NCI-H526 (cell line): ENCODE measurements at regions not wholly inside any gene's neighbourhood (a gene's known extent, or its start where the extent isn't known, plus 50 kb on each side); places are given as distances from the start of the nearest gene placed in this dataset.

Experiments
- DNase-seq, 2 experiments: peaks; one replicate each; lab custom pipeline; 2025; lab: John Stamatoyannopoulos, UW

DNA sequence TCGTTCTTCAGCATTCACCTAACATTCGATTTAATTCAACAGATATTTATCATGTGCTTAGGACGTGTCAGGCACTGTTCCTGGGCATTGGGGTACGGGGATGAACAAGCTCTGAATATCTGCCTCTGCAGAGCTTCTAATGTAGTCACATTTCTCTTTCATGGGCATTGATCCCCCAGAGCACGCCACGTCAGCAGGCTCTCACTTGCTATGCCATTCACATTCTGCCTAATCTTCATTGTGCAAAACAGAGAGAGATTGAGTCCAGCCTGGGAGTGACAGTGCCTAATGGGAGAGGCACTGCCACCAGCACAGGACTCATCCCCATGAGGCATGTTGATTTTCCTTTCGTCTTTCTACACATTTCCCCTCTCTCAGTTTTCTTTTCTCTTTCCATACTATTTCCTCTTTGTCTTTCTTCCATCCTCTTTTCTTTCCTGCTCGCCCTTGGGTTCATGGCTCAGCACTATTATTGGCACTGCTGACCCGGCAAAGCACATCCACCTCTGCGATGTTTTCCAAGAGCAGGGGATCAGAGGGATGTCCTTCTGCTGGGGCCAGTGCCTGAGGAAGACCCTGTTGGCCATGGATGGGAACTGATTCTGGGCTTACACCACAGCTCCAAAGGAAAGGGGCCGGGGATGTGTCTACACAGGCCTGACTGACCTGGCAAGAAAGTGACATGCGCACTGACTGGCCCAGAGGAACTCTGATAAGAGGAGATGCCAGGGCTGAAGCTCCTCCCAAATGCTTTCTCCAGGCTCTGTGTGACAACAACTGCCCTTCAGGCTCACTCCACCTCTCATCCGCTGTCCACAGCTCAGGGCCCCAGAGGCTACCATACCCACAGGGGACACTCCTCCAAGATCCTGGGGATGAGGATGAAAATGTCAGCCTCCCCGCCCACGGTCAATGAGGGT lies 195.9 kb downstream of the TOMM20 start:
- no peak for DNase-seq

DNA sequence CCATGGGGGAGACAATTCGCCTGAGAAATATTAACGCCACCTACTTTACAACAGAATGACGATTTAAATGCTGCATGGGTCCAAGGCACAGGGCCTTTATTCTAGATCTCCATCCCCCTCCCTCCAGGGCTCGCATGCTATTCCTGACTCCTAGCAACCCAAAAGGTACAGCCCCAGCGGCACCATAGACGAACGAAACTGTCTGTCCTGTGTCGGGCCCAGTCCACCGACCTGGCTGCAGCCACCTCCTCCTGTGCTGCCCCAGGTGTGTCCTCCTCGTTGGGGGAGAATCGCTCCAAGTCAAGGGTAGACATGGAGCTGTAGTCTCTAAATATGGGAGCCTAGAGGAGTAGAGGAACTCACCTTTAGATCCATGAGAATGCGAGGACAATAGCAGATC lies 196.5 kb downstream of the TOMM20 start:
- DNase-seq, result no peak

DNA sequence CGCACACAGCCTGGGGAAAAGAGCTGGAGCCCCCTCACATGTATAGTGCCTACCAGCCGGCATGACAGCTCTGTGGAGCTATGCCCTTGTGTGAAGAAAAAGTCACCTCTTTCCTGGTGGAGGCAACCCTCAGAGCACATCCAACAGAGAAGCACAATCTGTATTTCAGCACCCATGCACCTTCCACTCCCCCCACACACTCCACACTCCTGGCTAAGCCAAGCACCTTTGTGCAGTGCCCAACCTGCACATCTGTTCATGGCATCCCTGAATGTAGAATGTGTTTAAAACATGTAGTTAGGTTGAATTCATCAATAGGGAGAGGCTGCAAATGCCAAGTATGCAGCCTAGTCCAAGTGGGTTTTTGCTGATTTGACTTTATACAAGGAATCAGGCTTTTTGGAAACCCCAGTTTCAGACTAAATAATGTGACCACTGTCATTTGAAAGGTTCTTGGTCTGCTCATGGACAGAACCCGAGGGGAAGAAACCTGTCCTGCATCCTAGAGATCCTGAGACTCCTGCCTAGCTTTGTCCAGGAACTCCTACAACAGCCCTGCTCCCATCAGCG lies 197.1 kb downstream of the TOMM20 start:
- DNase-seq, result no peak

DNA sequence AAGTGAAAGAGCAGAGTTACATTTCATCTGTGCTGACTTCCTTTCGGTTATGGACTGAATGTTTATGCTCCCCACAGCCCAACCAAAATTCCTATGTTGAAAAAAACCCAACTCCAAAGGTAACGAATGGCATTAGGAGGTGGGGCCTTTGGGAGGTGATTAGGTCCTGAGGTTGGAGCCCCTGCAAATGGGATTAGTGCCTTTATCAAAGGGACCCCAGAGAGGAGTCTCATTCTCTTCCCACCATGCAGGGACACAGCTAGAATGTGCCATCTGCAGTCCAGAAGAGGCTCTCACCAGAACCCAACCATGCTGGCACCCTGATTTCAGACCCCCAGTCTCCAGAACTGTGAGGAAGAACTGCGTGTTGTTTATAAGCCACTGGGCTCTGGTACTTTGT lies 199.3 kb downstream of the TOMM20 start:
- no peak for DNase-seq

DNA sequence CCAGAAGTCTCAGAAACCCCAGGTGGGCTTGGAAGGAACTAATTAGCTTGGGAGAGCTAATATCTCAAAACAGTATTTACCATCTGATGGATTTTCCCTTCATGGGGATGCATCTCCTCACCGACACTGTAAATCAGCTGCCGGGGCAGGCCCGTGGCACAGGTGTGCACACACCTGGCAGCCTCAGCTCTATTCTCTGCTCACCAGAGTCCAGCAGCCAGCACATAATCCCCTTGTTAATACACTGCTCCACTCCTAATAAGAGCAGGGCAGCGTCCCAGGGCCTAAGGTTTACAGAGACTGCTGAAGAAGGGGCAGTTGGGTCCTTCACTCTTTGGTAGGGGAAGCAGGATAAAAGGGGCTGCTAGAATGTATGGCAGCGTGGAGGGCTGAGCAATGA lies 200.0 kb downstream of the TOMM20 start:
- DNase-seq, result peak in 1 of 2 experiments; percentile 11

DNA sequence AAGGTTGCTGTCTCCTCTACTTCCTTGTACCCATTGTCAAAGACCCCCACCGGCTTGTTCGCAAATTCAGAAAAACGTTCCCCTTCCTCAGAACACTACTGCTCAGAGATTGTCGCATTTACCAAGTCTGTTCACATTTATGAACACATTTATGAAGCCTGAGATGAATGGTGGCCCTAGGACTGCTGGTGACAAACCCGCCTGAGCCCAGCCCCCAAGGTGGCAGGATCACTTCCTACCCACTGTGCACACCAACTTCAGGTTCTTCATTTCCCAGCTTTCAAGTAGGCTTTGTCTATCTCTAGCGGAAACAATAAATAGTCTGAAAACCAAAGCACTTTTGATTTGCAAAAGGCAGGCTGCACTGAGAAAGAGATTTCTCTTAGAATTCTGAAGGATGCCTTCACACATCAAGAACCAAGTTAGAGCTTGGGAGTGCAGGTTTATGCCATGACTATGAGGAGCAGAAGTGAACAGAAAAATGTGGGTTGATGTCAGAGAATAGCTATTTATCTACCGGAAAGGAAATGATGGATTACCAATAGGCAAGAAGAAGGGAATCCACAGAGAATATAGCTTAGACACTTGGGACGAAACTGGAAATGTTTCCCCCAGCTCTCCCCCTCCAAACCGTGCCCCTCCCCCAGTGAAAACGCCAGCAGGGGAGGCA lies 200.5 kb downstream of the TOMM20 start:
- DNase-seq, result no peak

DNA sequence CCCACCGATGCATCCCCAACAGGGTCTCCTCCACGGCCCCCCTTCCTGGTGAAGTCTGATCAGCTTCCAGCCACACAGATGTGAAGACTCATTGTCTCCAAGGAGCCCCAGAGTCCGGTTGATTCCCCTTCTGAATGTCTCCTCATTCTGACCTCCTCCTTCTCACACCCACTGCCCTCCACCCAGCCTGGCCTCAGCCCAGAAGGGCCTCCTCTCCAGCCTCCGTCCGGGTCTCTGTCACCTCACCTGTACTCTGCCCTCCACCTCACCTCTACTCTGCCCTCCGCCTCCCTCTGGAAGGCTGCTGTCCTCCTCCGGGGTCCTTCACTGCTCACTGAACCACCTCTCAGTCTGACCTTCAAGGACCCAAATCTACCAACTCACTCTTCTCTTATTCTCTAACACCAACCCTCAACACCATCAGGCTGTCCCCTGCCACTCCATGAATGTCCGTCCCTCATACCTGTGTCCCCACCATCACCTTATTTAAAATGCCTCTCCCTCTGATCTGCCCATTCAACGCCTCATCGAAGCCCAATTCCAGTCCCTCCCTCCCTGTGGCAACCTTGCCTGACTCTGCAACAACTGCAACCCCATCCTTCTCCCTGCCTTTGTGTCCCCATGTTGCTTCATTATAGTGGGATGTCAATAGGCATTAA lies 201.2 kb downstream of the TOMM20 start:
- DNase-seq, result no peak

DNA sequence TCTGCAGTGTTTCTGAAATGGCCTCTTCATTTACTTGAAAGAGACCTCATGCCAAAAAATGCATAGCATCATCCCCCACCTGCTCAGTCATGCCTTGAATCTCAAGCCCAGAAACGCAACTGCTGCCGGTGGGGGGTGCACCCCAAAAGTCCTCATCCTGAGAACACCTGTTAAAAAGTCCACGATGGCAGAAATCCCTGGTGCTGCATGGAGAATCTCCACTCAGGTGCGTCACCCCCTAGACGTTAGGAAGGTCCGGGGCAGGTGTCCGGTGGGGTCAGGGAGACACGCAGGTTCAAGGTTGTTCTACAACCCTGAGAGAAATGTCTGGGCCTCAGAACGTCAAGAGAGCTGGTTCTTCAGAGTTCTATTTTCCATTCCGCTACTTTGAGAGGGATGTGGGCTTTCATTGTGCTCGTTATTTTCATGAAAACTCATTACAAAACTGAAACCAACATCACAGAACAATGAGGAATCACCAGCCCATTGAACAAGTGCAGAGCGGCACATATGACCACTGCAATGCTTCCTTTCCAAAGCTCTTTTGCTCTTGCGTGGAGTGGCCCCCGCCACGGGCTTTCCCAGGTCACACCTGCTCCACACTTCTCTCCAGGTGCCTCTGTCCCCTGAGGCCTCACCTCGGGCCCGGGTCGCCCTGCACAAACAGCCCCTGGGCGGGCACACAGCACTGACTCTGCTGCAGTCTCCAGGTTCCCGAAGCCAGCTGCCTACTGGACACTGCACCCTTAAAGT lies 201.9 kb downstream of the TOMM20 start:
- no peak for DNase-seq

DNA sequence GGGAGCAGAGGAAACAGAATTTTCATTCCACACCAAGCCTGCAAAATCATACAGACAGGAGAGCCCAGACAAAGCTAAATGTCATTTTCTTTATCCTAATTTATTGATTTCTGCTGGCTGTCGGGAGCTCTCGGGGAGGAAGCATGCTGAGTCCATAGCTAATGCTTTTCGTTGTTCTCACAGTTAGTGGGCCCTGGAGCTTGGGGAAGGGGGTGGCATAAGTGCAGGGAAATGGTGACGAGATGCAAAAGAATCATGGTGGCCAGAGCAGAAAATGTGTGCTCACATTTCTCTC lies 202.4 kb downstream of the TOMM20 start:
- no peak for DNase-seq

DNA sequence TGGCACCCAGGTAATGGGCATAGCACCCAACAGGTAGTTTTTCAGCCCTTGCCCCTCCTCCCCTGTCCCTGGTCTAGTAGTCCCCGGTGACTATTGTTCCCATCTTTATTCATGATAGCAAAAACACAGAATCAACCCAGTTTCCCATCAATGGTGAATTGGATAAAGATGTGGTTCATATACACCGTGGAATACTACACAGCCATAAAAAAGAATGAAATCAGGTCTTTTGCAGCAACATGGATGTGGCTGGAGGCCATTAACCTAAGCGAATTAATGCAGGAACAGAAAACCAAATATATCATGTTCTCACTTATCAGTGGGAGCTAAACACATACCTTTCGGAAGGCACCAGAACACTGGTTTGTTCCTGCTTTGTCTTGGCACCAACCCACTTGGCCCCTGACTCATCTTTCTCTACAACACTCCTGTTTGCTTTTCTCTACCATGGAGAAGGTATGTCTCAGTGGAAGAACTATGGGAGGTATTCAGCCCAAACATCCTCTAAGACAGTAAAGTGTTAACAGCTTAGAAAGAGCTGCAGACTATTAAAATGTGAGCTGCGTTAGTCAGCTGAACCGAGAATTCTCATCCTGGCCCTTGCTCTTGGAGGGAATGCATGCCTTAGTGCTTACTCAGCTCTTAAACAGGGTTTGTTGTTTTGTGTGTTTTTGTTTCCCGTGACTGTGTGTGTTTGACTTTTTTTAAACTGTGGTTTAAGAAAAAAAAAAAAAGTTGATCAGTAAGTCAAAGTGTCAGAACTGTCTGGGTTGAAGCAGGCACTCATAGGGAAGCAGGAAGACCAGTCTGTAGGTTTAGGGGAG lies 203.0 kb downstream of the TOMM20 start:
- DNase-seq, result no peak

DNA sequence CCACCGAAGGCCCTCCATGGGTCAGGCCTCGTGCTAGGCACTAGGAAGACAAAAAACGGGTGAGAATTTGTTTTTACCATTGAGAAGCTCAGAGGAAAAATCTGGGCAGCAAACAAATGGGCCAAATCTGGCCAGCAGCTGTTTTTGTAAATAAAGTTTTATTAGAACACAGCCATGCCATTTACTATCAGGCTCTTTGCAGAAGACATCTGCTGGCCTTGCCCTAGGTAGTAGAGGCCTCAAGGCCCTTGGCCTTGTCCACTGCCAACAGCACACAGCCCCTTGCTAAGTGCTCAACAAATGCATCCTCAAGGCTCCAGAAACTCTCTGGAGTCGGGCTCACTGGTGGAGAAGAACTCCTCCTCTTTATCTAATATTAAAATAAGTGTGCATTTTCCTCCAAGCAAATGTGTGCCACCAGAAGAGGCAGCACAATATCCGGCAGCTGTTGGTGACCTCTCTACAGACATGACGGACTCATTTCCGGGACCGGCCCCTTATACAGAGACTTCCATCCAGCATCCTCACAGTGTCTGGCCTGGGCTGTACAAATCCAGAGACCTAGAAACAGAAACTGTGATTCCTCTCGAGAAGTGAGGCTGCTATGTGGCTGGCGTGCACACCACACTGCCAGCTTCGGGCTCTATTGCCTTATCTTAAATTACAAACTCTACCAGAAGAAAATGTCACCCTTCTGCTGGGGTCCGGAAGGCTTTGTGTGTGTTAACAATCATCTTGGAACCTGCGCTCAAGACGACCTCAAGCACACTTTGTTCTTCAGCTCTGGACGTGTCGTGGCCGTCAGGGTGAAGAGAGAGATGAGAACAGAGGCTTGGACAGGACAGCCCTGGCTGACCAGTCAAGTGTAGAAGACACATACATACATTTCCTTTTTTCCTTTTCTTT lies 203.9 kb downstream of the TOMM20 start:
- DNase-seq, result no peak

DNA sequence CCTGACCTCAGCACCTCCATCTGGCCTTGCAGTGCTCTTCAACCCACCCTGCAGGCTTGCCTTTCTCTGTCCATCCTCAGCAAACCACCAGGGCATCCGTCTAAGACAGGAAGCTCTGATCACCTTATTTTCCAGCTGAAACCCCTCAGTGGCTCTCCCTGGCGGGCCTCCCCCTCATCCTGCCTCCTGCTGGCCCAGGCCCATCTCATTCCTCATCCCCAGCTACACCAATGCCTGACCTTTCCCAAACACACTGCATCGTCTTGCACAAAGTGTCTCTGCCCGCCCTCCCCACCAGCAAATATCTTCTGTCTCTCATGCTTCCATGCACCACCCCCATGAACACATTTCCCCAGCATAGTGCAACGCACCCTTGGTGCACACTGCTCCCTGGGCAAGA lies 205.0 kb downstream of the TOMM20 start:
- no peak for DNase-seq

DNA sequence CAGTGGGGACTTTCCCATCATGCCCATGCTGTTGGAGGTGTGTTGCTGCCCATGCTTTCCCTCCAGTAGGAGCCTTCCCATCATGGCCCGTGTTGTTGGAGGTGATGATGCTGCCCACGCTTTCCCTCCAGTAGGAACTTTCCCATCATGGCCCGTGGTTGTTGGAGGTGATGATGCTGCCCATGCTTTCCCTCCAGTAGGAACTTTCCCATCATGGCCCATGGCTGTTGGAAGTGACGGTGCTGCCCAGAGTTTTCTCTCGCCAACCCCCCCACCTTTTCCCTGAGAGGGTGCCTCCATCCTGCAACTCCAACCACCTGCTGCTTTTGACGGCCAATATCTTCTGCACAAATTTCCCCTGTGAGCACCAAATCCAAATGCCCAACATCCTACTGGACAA lies 205.7 kb downstream of the TOMM20 start:
- DNase-seq, result no peak

DNA sequence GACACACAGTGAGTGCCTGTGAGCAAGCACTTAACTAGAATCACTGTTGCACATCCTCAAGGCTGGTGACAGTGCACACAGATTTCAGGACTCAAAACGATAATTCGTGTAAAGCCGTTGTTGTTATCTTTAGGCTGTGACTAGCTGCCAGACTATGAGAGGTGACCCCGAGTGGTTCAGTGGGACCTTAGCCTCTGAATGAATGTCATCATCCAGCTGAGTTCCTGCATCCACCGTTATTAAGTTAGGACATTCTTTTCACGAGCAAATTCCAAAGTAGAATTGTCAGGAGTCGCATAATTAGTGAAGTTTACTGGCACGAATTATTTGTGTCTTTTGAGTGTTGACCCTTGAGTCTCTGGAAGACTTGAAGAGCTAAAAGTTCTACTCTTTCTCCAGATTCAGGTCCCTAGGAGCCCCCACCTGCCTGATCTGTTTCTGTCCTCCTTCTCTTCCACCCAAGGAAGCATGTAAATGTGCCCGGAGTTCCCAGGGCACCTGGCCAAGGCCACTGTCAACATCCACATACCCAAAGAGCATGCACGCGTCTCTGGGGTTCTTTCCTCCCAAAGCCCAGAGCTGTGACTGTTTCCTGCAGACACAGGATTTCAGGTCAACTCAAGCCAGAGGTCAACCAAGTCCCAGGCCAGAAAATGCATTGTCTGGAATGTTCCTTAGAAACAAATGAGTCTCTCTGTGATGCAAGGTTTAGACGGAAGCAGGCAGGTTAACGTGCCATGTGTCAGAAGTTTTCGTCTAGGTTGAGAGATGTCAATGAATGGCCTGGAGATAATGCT lies 207.2 kb downstream of the TOMM20 start:
- DNase-seq, result no peak

DNA sequence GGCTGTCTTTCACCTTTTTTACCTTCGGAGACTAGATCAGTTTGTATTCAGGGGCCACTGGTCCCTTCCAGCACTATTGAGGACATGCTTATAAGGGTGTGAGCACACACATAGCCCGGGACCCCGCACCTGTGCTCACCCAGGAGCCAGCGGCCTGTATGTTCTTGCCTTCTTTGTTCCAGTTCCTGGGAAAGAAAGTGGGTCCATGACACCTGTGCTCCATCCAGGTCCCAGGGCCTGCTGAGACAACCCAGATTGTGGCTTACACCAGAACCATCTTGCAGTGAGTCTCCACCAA lies 207.8 kb downstream of the TOMM20 start:
- no peak for DNase-seq

DNA sequence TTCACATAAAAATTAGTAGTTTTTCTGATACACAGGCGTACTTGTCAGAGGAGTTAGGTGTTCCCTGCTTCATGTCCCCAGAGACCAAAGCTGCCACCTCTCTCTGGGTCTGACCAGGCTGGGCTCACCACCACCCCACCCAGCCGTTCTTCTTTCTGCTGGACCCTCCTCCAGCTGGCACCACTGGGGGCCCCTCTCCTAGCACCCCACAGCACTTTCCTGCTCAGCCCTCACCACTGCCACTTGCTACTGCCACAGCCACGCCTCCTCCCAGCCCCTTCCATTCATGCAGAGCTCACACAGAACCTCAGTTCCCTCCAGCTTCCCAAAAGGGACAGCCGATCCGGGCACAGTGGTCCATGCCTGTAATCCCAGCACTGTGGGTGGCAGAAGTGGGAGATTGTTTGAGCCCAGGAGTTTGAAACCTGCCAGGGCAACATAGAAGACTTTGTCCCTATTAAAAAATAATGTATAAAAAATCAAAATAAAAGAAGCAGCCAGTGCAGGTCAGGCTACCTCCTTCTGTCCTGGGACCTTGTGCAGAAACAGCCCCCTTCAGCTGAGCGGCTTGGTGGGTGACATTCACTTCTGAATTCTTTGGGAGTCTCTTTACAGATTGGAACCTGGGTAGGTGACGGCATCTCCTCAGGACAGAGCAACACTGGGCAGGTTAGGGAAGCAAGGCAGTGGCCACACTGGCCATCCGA lies 208.3 kb downstream of the TOMM20 start:
- no peak for DNase-seq

DNA sequence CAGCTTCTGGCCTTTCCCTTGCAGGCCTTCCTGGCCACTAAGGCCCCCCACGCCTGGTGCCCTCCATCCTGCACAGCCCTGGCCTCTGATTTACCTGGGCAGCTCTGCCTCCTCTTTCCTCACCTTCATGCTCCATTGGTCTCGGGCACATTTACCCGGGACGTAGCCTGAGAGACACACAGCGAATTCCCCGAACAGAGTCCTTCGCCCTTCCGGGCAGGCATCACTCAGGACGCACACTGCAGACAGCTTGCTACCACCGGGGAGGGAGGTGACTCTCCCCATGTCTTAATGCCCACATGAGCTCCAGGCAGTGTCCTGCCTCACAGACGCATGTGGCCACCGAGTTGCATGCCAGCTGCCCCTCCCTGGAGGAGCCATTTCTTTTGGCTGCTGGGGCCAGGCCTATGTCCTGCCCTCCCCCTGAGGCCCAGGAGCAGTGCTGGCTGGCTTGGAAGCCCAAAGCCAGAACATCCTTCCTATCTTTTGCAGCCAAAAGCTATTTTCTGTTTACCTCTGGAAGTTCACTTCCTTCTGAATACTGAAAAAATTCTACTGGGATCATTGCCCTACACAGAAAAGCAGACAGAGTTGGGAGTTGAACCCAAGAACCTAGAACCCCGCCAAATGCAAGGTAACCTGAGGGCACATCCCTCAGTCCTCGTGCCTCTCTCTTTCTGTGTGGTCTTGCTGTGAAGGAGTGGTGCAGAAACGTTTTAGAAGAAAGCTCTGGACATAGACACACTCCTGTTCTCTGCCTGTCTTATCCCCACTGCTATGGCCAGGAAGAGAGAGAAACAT lies 209.5 kb downstream of the TOMM20 start:
- no peak for DNase-seq
